Prostate gland (tissue), 2 donors: ENCODE measurements at regions not wholly inside any gene's neighbourhood (a gene's known extent, or its start where the extent isn't known, plus 50 kb on each side); places are given as distances from the start of the nearest gene placed in this dataset.

ENCODE experiments used
- DNase-seq: peaks from one replicate; pipeline ENCODE4 v3.0.0-alpha.2; 2019; ENCODE audit warnings: low spot score
- H3K27ac ChIP-seq, 2 donors: fragments of 200-600 bp; sonication (generic); 2 replicates each; pipeline ENCODE4 v1.5.1; 2017 to 2019
- H3K27me3 ChIP-seq: fragments of 200-600 bp; sonication (generic); replicated peaks from 2 replicates; pipeline ENCODE4 v1.5.1; 2019; ENCODE audit not compliant: insufficient read depth
- H3K36me3 ChIP-seq, 2 donors: fragments of 200-600 bp; sonication (generic); 1 replicate in 1 of 2; 2 replicates in 1 of 2; pipeline versions ENCODE4 v1.5.1 to v1.8.1; 2017 to 2019
- H3K4me1 ChIP-seq: fragments of 200-600 bp; sonication (generic); replicated peaks from 2 replicates; pipeline ENCODE4 v1.5.1; 2019
- H3K4me3 ChIP-seq, 2 donors: fragments of 200-600 bp; sonication (generic); 2 replicates each; pipeline ENCODE4 v1.5.1; 2017 to 2019
- H3K9me3 ChIP-seq: fragments of 200-600 bp; sonication (generic); 2 replicates; pipeline ENCODE4 v1.5.1; 2017
- POLR2A ChIP-seq: fragments of 450-650 bp; IDR thresholded peaks from one replicate; pipeline ENCODE4 v1.6.1; 2016; ENCODE audit warnings: antibody characterized with exemption, mild to moderate bottlenecking
- POLR2AphosphoS5 ChIP-seq: sonication (generic); formaldehyde crosslinking; IDR thresholded peaks from one replicate; pipeline ENCODE4 v1.6.1; 2017; ENCODE audit warnings: antibody characterized with exemption
- WGBS: methylation state at CpG from one replicate; pipeline ENCODE4 v1.1.5; 2018; 5-methylcytosine and 5-hydroxymethylcytosine counted together
- intact Hi-C: fragments of 100-400 bp; cut with DNase I; formaldehyde crosslinking; loops from one replicate; pipeline ENCODE4 v1.14.2; 2022
- TF ChIP-seq, protein P1 (sequence below), 4 experiments: fragments of 200-600 bp in 2 of 4; fragments of 450-650 bp in 2 of 4; sonication (generic) in 2 of 4; IDR thresholded peaks; 1 replicate in 3 of 4; 2 replicates in 1 of 4; pipeline ENCODE4 v1.5.1; 2016 to 2019; ENCODE audit warnings: antibody characterized with exemption in 4 of 4, mild to moderate bottlenecking in 2 of 4, moderate library complexity in 2 of 4

DNA sequence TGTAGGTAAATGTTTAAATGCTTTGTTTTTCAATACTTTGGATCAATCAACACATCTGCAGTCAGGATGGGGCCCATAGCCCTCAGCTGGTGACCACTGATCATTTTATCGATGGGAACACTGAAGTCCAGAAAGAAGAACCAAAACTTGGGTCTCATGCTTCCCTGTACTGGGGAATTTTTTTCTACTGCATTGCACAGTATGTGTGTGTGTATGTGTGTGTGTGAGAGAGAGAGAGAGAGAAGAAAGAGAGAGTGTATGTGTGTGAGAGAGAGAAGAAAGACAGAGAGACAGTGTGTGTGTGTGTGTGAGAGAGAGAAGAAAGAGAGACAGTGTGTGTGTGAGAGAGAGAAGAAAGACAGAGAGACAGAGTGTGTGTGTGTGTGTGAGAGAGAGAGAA, 202.9 kb upstream of the MSX2 start:
- Histone ChIP-seq H3K27ac (no peak overlapping the region), H3K9me3 (no peaks in the 10 kb centered on the region), H3K36me3 (no peaks in the 10 kb centered on the region), H3K27me3 (no peaks in the 10 kb centered on the region), H3K4me1 (no peaks in the 10 kb centered on the region), H3K4me3 (no peak overlapping the region)
- no peak for DNase-seq
- TF ChIP-seq POLR2AphosphoS5 (no peak), POLR2A (no peak)
- TF ChIP-seq, protein P1, sequence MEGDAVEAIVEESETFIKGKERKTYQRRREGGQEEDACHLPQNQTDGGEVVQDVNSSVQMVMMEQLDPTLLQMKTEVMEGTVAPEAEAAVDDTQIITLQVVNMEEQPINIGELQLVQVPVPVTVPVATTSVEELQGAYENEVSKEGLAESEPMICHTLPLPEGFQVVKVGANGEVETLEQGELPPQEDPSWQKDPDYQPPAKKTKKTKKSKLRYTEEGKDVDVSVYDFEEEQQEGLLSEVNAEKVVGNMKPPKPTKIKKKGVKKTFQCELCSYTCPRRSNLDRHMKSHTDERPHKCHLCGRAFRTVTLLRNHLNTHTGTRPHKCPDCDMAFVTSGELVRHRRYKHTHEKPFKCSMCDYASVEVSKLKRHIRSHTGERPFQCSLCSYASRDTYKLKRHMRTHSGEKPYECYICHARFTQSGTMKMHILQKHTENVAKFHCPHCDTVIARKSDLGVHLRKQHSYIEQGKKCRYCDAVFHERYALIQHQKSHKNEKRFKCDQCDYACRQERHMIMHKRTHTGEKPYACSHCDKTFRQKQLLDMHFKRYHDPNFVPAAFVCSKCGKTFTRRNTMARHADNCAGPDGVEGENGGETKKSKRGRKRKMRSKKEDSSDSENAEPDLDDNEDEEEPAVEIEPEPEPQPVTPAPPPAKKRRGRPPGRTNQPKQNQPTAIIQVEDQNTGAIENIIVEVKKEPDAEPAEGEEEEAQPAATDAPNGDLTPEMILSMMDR (IDR thresholded peaks at IDR 0.05): no peak
- intact Hi-C loops: no loop called here
- 83% methylated on average over 1 of the region's 1 CpG for WGBS

DNA sequence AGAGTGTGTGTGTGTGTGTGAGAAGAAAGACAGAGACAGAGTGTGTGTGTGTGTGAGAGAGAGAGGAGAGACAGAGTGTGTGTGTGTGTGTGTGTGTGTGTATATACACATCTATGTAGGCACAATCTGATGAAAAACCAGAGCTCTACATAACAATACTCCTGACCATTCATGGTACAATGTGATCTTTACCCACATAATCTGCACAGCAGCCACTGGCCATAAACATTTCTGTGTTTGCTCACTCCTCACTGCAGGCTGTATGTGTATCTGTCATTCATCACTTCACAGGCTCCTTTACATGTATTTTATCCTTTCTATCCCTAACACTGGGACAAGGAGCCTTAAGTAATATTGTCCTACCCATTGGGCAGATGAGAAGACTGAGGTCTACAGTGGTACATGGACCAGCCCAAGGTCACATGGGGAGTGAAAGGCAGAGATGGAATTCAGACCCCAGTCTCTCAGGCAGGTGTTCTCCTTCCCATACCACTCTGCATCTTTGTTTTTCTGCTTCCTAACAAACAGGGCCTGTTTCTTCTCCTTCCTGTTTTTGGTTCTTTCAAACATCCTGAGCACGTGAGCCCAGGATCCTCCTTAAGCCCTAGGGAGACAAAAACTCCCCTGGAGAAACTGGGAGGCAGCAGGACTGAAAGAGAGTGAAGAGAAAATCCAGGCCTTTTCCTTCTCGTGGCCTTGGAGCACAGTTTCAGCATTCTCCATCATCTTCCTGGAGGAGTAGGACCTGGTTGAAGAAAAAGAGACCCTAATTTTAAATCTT, 201.7 kb upstream of the MSX2 start:
- WGBS: 66% methylated on average over 2 of the region's 2 CpGs
- Histone ChIP-seq H3K27ac (no peak overlapping the region), H3K9me3 (no peaks in the 10 kb centered on the region), H3K36me3 (no peaks in the 10 kb centered on the region), H3K27me3 (no peaks in the 10 kb centered on the region), H3K4me3 (no peak overlapping the region), H3K4me1 (no peaks in the 10 kb centered on the region)
- intact Hi-C loops: no loop called here
- DNase-seq: no peak
- TF ChIP-seq POLR2A (no peak), POLR2AphosphoS5 (no peak)
- TF ChIP-seq, protein P1 (IDR thresholded peaks at IDR 0.05): no peak

DNA sequence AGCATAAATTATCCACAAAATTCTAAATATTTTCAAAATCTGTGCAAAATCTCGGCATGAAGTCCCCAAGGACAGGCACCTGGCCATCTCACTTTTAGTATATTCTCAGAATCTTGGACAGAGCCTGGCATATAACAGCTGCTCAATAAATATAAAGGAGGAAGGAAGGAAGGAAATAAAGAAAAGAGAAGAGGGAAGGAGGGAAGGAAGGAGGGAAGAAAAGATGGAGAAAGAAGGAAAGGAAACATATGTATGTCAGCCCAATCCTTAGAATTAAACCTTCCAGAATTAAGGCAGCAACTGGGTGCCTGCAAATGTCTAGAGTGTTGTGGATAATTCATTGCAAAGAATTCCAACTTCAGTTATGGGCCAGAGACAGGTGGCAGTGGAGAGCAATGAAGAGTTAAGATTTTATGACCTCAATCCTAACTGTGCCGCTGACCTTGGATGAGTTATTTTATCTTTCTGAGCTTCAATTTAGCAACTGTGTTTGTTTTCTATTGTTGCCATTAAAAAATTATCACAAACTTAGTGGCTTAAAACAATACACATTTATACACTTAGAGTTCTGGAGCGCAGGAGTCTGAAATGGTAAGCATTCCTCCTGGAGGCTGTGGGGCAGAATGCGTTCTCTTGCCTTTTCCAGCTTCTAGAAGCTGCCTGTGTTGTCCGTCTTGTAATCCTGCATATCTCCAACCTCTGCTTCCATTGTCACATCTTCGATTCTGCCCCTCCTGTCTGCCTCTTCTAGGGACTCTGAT, 200.9 kb upstream of the MSX2 start:
- Histone ChIP-seq H3K9me3 (no peaks in the 10 kb centered on the region), H3K36me3 (no peaks in the 10 kb centered on the region), H3K4me3 (no peak overlapping the region), H3K27me3 (no peaks in the 10 kb centered on the region), H3K27ac (no peak overlapping the region), H3K4me1 (no peaks in the 10 kb centered on the region)
- no peak for TF ChIP-seq POLR2A
- TF ChIP-seq, protein P1 (IDR thresholded peaks at IDR 0.05): no peak
- TF ChIP-seq POLR2AphosphoS5: no peak
- no peak for DNase-seq
- 60% methylated on average over 6 of the region's 6 CpGs for WGBS
- intact Hi-C loops: no loop called here

DNA sequence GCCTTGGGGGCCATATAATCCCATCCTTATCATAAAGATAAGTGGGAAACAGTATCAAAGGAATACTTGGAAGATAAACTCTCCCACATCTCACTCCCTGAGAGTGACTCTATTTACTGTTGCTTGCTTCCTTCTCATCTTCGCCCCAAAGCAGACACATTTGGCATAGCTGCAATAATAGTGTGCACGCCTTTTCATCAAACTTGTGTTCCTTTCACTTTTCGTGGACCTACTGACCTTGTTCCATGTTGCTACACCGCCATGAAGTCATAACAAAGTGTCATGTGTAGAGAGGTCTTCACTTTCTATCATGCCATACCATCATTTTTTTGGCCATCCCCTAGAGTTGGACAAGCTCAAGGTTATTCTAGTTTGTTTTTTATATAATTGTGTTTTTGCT, 200.0 kb upstream of the MSX2 start:
- no peak overlapping the region for H3K27ac ChIP-seq
- H3K36me3 ChIP-seq: no peaks in the 10 kb centered on the region
- H3K4me1 ChIP-seq: no peaks in the 10 kb centered on the region
- no peaks in the 10 kb centered on the region for H3K9me3 ChIP-seq
- WGBS: 88% methylated on average over 4 of the region's 4 CpGs
- no peaks in the 10 kb centered on the region for H3K27me3 ChIP-seq
- no peak overlapping the region for H3K4me3 ChIP-seq
- TF ChIP-seq, protein P1 (IDR thresholded peaks at IDR 0.05): no peak
- TF ChIP-seq POLR2A: no peak
- no peak for TF ChIP-seq POLR2AphosphoS5
- DNase-seq: no peak
- intact Hi-C loops: no loop called here
